Midbrain (tissue), 1 donor: ENCODE measurements at regions not wholly inside any gene's neighbourhood (a gene's known extent, or its start where the extent isn't known, plus 50 kb on each side); places are given as distances from the start of the nearest gene placed in this dataset.
"Not testable (repeated sequence)": the region's sequence is repeated elsewhere in the genome, so short reads cannot be mapped to it uniquely, and the experiment has no call there.

Experiments
- DNase-seq: peaks from one replicate; lab custom pipeline; 2025; lab: John Stamatoyannopoulos, UW

GRCh38 chr11:103584720-103585119, 451.7 kb upstream of the DDI1 start:
- DNase-seq: no peak

GRCh38 chr11:103585401-103585800, 451.0 kb upstream of the DDI1 start:
- no peak for DNase-seq

- no peak for DNase-seq
Measured at GRCh38 chr11:103585911-103586310, 450.5 kb upstream of the DDI1 start.

GRCh38 chr11:103586756-103587155, 449.7 kb upstream of the DDI1 start:
- DNase-seq: no peak

- DNase-seq: no peak
Measured at GRCh38 chr11:103587901-103588788, 448.3 kb upstream of the DDI1 start.

- no peak for DNase-seq
Measured at GRCh38 chr11:103591554-103591953, 444.9 kb upstream of the DDI1 start.

- DNase-seq: no peak
Measured at GRCh38 chr11:103594283-103594682, 442.2 kb upstream of the DDI1 start.

- no peak for DNase-seq
Measured at GRCh38 chr11:103596315-103596714, 440.1 kb upstream of the DDI1 start.

GRCh38 chr11:103601225-103601846, 435.1 kb upstream of the DDI1 start:
- DNase-seq: peak; percentile 59

- no peak for DNase-seq
Measured at GRCh38 chr11:103602840-103603239, 433.6 kb upstream of the DDI1 start.

- DNase-seq: no peak
Measured at GRCh38 chr11:103604310-103604709, 432.1 kb upstream of the DDI1 start.

GRCh38 chr11:103608566-103608965, 427.9 kb upstream of the DDI1 start:
- DNase-seq: no peak

GRCh38 chr11:103609117-103610066, 427.0 kb upstream of the DDI1 start:
- DNase-seq: no peak

GRCh38 chr11:103610435-103610834, 426.0 kb upstream of the DDI1 start:
- DNase-seq: no peak

- not testable (repeated sequence) for DNase-seq
Measured at GRCh38 chr11:103611526-103612260, 424.7 kb upstream of the DDI1 start.

GRCh38 chr11:103612451-103612850, 424.0 kb upstream of the DDI1 start:
- not testable (repeated sequence) for DNase-seq

GRCh38 chr11:103616586-103616985, 419.9 kb upstream of the DDI1 start:
- not testable (repeated sequence) for DNase-seq

- no peak for DNase-seq
Measured at GRCh38 chr11:103618528-103618927, 417.9 kb upstream of the DDI1 start.

- no peak for DNase-seq
Measured at GRCh38 chr11:103619480-103619879, 417.0 kb upstream of the DDI1 start.

GRCh38 chr11:103619938-103620337, 416.5 kb upstream of the DDI1 start:
- no peak for DNase-seq

- no peak for DNase-seq
Measured at GRCh38 chr11:103622296-103622695, 414.1 kb upstream of the DDI1 start.

GRCh38 chr11:103623933-103624332, 412.5 kb upstream of the DDI1 start:
- DNase-seq: no peak
